ENCODE measurements at regions not wholly inside any gene's neighbourhood (a gene's known extent, or its start where the extent isn't known, plus 50 kb on each side); places are given as distances from the start of the nearest gene placed in this dataset.

DNA sequence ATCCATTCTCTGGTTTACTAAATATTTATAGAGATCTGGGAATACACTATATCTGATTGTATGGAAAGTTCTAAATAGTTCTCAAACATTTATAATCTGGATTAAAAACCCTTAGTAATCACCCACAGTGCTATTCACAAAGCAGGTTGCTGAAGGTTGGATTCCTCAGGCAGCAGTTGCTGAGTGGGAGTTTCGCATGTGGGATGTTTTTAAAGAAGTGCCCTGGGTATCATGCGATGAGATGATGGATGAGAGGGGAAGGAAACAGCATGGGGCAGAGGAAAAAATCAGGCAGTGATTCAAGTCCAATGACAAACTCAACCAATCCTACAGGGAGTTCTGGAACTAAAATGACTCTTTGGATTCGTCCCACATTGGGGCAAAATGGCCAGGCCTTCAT is 85.3 kb upstream of the GALNT2 start:
- no peak for DNase-seq

DNA sequence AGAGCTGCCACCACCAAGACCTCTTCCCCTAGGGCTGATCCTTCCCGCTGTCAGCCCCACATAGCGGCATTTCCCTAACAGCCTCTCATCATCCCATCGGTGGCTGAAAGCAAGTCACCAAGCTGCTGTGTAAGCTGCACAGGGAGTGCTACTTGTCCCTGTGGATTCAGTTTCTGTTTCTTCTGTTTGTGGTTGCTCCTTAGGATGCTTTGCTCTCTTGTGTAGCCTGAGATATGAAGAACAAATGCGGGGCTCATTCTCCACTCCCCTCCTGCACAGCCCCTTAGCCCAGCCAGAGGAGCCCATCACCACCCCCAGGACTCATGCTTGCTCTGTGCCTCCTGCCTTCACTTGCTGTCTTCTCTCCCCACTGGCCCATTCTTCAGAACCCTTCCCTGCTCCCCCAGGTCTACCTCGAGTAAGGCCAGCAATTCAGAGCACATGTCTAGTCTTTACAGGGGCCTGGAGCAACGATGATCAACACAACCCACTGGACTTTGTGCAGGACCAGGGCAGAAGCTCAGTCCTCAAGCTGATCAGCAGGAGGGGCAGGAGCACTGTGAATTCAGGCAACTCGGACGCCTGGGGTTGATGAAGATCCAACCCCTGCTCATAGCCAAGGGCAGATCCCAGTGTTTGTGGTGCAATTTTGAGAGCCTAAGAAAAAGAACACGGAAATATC is 82.6 kb upstream of the GALNT2 start:
- DNase-seq, result no peak

DNA sequence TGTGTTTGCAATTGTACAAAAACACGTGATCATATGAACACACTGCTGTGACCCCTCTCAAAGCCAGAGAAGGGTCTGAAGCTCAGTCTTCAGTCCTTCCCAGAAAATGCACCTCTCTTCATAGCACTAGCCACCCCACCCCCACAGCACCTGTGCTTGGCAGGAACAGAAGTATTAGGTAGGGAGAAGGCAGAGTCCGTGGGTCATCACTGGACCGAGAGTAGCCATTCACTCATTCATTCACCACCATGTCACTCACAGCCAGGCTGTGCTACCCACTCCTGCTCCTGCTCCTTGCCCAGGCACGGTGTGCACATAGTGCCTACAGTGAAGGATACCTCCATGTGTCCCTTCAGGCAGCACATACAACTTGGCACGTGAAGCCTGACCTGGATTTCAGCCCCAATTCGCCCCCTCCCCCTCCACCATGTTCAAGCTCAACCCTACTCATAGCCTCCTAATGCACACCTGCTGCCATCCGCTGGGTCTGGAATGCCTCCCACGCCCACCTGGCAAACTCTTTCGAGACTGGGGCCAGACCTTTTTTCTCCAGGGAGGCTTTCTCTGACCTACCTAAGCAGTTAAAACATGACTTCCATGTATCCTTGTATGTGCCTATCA is 81.9 kb upstream of the GALNT2 start:
- no peak for DNase-seq

DNA sequence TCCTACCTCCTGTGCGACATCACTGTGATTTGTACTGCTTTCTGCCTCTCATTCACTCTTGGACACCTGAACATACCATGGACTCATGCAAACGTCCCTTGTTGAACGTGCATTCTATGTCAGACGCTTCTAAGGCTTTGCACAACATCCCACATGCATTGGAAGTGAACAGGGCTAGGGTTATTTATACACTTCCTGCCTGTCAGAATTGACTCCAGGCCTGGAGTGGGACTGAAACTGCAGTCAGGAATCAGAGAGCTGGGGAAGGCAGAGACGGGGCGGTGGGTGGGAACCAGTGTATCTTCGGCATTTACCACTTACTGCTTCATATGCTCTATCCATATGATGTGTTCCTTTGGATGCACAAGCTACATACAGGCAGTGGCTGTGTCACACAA is 81.4 kb upstream of the GALNT2 start:
- no peak for DNase-seq

DNA sequence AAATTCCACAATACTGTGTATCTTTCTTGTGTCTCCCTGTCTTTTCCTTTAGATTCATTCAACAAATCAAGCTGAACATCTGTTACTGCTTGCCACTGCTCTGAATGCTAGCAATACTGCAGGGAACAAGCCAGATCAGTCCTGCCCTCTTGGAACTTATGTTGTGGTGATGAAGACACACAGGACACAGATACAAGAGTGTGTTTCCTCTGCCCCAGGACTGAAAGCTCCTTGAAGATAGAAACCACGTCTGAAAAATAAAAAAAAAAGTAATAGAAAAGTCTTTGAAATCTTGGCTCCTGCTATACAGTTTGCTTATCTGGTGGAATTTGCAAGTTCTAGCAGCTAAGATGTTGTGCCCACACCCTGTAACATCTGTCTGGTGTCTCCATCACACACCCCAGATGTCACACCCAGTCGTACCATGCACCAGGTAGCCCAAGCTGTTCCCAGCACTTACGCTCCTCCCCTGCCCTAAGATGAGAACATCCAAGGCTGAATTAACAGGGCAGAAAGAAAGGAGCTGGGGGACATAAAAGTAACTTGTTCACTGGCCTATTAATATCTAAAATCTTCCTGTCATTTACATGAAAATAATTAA is 80.2 kb upstream of the GALNT2 start:
- DNase-seq, result no peak

DNA sequence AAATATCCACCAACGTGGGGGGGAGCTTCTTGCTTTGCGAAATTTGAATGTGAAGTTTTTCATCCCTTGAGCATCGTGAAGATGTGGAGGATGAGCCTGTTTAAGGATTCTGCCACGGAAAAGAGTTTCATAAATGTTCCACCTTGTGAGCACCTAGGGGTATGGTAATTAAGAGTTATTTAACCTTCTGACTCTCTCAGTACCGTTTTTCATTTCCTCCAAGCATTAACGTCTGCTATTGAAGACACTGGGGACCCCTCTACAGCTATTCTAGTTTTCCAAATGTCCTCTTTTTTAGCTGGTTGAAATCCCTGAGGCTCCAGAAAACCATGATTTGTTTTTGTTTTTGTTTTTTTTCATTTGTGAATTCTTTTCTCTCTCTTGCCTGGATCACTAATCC is 79.1 kb upstream of the GALNT2 start:
- DNase-seq, result no peak

DNA sequence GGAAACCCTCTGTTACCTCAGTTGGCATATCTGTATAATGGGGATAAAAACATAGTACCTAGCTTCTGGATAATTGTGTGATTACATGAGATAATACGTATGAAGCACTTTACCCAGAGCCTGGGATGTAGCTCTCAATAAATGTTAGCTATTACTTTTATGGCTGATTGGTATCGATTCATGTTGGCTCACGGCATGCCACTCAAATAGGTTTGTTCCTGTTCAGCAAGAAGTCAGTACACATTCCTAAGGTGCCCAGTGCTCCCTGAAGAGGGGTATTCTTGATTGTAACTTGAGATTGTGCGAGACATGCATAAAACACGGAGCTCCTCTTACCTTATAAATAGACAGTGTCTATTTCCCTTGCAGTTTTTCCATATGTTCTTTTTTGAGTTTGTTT is 78.5 kb upstream of the GALNT2 start:
- no peak for DNase-seq

DNA sequence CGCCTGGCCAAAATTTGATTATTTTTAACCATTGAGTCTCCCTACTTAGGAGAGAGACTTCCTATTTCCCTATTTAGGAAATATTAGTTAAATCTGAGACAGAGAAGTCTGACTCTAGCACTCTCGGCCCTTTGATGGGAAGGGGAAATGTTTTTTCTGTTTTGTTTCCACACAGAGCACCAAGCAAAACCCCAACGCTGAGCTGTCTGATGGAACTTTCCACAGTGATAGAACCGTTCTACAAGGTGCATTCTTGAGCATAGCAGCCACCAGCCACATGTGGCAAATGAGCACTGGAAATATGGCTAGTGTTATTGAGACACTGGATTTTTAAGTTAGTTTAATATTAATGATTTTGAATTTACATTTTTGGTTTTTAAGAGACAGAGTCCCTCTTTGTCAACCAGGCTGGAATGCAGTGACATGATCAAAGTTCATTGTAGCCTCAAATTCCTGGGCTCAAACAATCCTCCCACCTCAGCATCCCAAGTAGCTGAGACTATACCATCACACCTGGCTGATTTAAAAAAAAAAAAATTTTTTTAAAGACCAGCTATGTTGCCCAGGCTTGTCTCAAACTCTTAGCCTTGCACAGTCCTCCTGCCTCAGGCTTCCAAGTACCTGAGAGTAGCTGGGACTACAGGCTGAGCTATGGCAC is 77.3 kb upstream of the GALNT2 start:
- no peak for DNase-seq

DNA sequence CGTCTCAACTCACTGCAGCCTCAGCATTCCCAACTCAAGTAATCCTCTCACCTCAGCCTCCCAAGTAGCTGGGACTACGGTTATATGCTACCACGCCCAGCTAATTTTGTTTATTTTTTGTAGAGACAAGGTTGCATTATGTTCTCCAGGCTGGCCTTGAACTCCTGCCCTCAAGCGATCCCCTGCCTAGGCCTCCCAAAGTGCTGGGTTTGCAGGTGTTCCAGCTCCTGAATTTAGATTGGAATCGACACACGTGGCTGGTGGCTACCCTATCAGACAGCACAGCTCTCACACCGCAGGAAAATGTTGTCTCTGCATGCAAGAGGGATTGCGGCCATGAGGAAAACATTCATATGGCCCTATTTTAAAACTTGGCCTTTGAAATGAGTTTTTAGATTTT is 76.7 kb upstream of the GALNT2 start:
- no peak for DNase-seq

DNA sequence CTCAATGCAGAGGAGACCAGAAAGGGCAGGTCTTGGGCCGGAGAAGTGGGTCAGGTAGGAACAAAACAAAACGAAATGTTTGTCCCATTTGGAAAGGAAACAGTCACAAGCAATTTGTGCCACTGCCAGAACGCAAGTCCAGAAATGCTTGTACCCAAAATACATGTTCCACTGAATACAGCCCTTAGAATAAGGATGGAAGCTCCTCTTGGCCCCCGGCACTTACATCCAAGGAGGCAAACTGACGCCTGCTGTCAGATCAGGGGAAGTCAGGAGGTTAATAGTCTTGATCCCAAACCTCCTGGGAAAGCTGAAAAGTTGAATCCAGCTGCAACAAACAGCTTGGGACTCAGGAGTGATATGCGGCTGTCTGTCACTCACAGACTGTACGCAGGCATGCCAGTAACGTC is 75.9 kb upstream of the GALNT2 start:
- no peak for DNase-seq

DNA sequence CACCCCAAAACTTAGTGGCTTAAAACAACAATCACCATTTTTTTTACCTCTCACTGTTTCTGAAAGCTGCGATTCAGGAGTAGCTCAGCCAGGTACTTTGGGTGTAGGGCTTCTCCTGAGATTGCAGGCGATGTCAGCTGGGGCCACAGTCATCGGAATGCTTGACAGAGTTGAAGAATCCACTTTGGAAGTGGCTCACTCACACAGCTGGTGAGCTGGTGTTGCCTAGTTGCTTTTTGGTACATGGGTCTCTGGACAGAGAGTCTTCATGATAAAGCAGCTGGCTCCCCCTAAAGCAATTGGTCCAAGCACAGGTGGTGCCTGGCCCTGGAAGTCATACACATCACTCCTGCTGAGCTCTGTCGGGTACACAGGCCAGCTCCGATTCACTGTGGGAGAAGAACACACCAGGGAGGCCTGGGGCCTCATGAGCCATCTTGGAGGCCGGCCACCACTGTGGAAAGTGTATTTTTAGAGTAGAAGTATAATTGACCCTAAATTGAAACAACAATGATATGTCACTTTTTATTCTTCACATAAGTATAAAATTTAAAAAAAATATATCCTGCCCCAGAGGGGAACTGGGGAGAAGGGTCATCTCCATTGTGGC is 75.2 kb upstream of the GALNT2 start:
- DNase-seq, result no peak

DNA sequence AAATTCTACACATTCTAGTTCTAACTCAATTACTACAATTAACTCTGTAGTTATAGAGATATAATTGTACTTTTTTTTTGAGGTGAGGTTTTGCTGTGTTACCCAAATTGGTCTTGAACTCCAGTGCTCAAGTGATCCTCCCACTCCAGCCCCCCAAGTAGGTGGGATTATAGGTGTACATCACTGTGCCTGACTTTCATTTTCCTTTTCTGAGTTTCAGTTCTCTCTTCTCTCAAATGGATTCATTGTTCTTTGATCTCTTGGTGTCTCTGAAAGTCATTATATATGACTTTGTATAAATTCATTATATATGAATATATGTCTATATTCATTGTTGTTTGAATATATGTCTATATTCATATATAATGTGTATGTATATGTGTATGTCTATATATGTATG is 74.0 kb upstream of the GALNT2 start:
- no peak for DNase-seq

DNA sequence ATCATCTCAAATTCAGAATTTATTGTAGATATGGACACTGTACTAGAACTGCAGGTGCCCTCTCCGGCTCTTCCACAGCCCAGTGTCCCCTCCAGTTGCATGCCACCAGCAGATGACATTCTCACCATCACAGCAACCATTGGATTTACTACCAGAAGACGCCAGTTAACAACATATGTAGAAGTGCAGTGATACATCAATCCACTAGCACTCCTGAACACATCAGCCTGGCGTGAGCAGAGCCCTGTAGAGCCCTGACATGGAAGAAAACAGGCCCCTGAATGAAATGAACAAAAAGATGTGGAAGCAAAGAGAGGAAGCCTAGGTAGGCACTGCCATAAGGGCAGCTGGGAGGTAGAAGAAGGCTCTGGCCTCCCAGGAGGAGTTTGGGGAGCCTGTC is 73.1 kb upstream of the GALNT2 start:
- DNase-seq, result no peak

DNA sequence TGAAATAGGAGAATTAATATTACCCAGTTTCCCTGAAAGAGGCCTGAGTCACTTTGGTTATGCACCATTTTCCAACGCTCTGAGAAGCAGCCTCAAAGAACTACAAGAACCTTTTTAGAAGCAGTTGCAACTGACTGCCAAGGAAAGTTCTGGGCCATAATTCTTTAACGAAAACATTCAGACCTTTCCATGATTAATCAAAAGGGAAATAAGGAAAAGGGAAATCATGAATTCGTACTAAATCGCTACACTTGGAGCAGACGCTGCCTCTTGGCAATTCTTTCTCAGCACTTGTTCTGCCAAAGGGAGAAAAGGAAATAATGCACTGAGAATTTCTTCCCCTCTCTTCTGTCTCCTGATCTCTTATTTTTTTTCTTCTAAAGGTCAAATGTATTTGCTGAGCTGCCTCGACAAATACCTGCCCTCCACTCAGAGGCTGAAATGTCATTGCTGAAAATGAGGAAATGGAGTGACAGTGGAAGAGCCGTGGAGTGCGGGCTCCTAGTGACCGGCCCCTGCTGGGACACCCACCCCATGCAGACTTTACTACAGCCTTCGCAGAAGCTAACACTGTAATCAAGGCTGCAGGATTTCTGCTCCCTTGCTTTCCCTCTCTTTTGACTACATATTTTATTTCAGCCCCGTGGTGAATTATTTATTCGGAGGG is 67.9 kb upstream of the GALNT2 start:
- no peak for DNase-seq

DNA sequence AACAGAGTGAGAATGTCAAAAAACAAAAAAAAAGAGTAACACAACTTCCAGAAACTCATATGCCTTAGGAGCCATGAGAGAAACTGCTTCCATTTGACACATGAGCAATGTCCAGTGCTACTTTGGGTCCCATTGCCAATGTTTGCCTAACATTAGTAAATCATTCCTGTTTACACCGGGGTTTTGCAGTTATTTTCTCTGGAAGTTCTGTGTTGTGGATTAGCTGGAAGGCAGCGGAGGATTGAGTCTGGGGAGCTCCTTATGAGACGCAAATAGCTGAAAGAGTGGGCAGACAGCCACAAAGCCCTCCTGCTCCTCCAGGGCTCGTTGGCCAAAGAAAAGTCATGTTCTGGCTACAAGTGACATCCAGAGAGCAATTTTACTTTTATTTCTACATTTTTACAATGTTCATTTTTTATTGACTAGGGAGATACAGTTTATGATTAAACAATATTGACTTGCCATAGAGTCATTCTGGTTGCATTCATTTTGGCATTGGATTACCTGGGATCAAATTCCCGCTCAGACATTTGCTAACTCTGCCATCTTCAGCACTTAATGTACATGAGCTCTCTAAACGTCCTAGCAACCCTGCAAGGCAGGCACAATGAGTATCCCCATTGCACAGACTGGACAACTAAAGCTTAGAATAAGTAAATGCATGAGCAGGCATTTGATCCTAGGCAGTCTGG is 66.4 kb upstream of the GALNT2 start:
- DNase-seq, result no peak

DNA sequence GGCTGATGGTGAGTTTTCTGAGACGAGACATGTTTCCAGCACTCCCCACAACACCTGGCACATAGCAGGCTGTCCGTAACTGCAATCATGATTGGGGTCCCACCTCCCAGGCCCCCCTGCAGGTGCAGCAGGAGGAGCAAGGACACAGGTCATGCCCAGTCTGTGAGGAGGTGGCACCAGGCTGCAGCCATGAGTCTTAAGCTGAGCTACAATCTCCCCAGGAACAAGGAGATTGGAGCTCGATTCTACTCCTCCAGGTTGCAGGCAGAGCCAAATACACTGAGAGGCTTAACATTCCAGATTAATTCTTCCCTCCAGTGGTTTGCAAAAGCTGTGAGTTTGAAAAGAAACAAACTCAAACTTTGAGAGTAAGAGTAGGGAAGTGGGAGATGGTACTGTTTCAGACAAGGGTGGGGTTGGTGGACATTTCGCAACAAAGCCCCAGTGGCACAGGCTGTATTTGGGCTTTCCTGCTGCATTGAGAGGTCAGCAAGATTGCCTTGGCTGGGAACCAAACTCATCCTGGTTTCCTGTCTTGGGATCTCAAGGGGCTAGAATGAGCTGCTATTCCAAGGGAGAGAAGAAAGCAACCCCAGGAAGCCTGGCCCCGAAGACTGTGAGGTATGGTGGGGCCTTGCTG is 64.8 kb upstream of the GALNT2 start:
- no peak for DNase-seq

DNA sequence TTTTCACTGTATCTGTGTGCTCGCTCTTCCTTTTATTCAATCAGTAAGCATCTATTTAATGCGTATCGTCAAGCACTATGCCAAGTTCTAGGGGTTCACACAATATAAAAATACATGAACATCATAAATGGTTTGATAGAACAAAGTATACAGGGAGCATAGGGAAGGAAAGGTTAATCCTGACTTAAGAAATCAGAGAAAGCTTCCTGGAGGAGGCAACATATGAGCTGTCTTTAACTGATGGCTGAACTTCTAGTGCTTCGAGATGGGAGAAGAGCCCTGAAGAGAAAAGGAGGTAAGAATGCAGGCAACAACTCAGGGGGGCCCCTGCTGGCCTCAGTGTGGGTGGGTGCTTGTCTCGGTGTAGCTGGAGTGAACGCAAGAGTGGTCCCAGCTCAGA is 63.6 kb upstream of the GALNT2 start:
- no peak for DNase-seq

DNA sequence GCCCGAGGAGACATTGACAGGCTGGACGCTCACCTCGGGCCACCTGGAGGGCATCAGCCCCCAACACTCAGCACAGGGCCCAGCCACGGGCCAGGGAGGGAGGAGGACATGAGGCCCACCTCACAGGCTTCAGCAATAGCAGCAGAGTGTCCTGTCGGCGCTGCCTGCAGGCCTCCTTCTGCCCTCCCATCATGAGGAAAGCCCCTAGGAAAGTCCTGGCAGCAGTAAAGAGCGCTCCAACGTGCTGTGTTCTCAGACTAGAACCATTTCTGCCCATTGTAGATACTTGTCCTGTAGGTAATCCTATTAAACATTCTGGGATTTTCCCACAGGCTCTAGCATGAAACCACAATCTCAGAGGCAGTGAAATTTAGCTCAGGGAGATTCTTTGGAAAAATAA is 62.0 kb upstream of the GALNT2 start:
- no peak for DNase-seq

DNA sequence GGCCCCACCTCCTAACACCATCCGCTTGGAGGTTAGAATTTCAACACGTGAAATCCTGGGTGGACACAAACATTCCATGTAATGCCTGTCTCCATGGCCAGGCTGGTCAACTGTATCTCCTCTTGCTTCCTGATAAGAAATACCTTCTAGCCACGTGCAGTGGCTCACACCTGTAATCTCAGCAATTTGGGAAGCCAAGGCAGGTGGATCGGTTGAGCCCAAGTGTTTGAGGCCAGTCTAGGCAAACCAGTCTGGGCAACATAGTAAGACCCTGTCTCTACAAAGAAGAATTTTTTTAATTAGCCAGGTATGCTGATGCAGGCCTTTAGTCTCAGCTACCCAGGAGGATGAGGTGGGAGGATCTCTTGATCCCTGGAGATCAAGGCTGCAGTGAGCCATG is 58.3 kb upstream of the GALNT2 start:
- no peak for DNase-seq

DNA sequence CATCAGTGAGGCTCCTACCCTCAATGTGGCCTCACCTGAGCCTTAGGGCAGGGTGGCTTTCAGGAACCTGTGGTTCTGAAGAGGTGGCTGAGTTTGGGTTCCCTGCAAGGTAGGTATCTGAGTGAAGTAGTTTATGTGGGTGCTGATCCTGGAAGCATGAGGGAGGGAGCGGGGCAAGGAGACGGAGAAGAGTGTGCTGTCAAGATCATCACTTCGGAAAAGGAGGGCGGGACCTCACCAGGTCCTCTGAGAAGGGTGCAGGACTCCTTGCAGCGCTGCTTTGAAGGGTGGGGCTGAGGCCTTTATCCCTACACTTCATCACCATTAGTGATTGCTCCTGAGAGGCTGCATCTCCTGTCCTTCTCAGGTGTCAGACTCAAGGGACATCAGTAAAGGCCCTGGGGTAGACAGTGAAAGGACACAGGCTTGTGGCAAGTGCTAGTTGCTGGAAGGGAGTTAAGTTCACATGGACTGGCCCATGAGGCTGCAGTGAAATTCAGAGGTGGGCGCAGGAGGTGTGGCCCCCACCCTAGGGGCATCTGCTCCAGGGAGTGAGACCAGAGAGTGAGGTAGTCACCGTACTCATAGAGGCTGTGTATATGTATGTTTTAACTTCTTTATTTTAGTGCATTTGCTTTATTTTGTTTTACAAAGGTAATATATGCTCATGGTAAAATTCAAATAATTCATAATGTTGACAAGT is 57.3 kb upstream of the GALNT2 start:
- DNase-seq, result no peak

DNA sequence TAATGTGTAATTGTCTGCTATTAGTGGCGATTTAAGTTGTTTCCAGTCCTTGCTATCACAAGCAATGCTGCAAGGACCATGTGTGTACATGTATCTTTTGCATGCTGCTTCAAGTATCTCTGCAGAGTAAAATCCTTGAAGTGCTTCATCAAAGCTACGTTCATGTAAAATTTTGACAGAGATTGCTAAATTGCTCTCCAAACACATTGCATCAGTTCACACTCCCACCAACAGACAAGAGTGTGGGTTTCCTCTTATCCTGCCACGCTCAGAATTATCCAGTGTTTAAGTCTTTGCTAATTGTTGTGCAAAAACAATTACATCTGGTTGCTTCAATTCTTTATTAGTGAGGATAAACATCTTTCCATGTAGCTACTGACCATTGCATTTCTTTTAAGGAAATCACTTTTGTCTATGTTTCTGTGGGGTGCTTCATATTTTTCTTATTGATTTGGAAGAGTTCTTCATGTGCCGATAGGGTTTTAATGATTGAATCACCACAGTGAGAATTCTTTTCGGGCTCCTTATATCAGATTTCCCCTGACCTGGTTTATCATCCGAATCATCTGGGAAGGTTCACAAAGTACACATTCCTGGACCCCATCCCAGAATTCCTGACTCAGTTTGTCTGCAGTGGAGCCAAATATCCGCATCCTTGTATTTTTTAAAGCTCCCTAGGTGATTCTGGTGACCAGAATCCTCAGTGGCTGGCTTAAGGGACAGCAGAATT is 56.3 kb upstream of the GALNT2 start:
- DNase-seq, result no peak

All from NCI-H187 (cell line).